HepG2 (cell line): ENCODE measurements at regions not wholly inside any gene's neighbourhood (a gene's known extent, or its start where the extent isn't known, plus 50 kb on each side); places are given as distances from the start of the nearest gene placed in this dataset.

Source experiments
- ATAC-seq: fragments of 200-7000 bp; cut with Tn5 transposase; 3 replicates; pipeline ENCODE4 v1.9.1; 2020; ENCODE audit warnings: mild to moderate bottlenecking, moderate library complexity
- BruUV-seq: library from RNA; stranded (reverse); fragments of 400-500 nt; replicated peaks from 2 replicates; lab custom pipeline; 2021; lab: Mats Ljungman, UMichigan
- CTCF ChIA-PET: fragments of 300-600 bp; formaldehyde crosslinking; extraction: SDS; loops from one replicate; lab custom pipeline; 2021; ENCODE audit warnings: low total read pairs, inconsistent platforms, low intra/inter-chr PET ratio; lab: Yijun Ruan, JAX
- POLR2A ChIA-PET: fragments of 350-600 bp; sonication (Branson Sonifier 250); formaldehyde crosslinking; loops from one replicate; lab custom pipeline; 2020; ENCODE audit warnings: antibody characterized with exemption, inconsistent platforms; lab: Yijun Ruan, JAX
- DNase-seq: peaks from one replicate; pipeline ENCODE4 v3.0.0-alpha.2; 2015; ENCODE audit warnings: low spot score
- FAIRE-seq: peaks from 3 replicates; lab custom pipeline; 2011; peaks lifted over from hg19 to GRCh38; lab: Jason Lieb, UNC
- H2AFZ ChIP-seq: one replicate; pipeline ENCODE4 v1.6.1; 2011; ENCODE audit warnings: low read length, inconsistent platforms
- H3K27ac ChIP-seq: fragments of 300-600 bp; 3 replicates; pipeline ENCODE4 v1.8.0; 2011; ENCODE audit warnings: mixed run types, mild to moderate bottlenecking, mixed read lengths, low read length, inconsistent platforms; ENCODE audit not compliant: insufficient read depth; ENCODE audit errors: extremely low read length
- H3K27me3 ChIP-seq, 2 experiments: fragments of 200-600 bp in 1 of 2; 2 replicates in 1 of 2; 3 replicates in 1 of 2; pipeline versions ENCODE4 v1.6.0 to v1.8.0; 2011; ENCODE audit warnings: low read length in 2 of 2, mild to moderate bottlenecking in 2 of 2, moderate library complexity in 2 of 2, inconsistent platforms in 1 of 2; ENCODE audit not compliant: insufficient read depth in 2 of 2, control insufficient read depth in 1 of 2
- H3K36me3 ChIP-seq, 2 experiments: fragments of 200-600 bp in 1 of 2; replicated peaks in 1 of 2; 2 replicates in 1 of 2; 3 replicates in 1 of 2; pipeline versions ENCODE4 v1.5.1 to v1.8.0; 2011; ENCODE audit warnings: low read length in 2 of 2, inconsistent platforms in 1 of 2; ENCODE audit not compliant: insufficient read depth in 2 of 2, control insufficient read depth in 1 of 2
- H3K4me1 ChIP-seq: 2 replicates; pipeline ENCODE4 v1.5.1; 2012; ENCODE audit warnings: low read length, inconsistent platforms; ENCODE audit not compliant: insufficient read depth
- H3K4me2 ChIP-seq: 2 replicates; pipeline ENCODE4 v1.6.0; 2011; ENCODE audit warnings: low read depth, low read length, inconsistent platforms
- H3K4me3 ChIP-seq, 3 experiments: fragments of 200-600 bp in 1 of 3; sonication (generic), shearing (Covaris generic) in 1 of 3; replicated peaks in 1 of 3; 2 replicates each; pipeline ENCODE4 v1.5.1; 2011 to 2016; ENCODE audit warnings: low read length in 3 of 3, inconsistent platforms in 2 of 3, low read depth in 2 of 3, mild to moderate bottlenecking in 2 of 3, control low read depth in 1 of 3, mixed read lengths in 1 of 3; ENCODE audit not compliant: insufficient read depth in 1 of 3
- H3K79me2 ChIP-seq: one replicate; pipeline ENCODE4 v1.6.1; 2011; ENCODE audit warnings: low read length, inconsistent platforms; ENCODE audit not compliant: insufficient read depth
- H3K9ac ChIP-seq: 2 replicates; pipeline ENCODE4 v1.6.0; 2011; ENCODE audit warnings: mild to moderate bottlenecking, low read depth, low read length, inconsistent platforms; ENCODE audit not compliant: insufficient read depth
- H3K9me3 ChIP-seq: 2 replicates; pipeline ENCODE4 v1.5.1; 2012; ENCODE audit warnings: mild to moderate bottlenecking, low read length
- H4K20me1 ChIP-seq: 2 replicates; pipeline ENCODE4 v1.6.0; 2011; ENCODE audit warnings: inconsistent platforms, mild to moderate bottlenecking, low read length, moderate library complexity; ENCODE audit not compliant: insufficient read depth
- ARID2 ChIP-seq: sonication (generic); formaldehyde crosslinking; IDR thresholded peaks from 2 replicates; pipeline ENCODE4 v1.8.1; 2022; ENCODE audit warnings: mild to moderate bottlenecking, missing genetic modification reagents, borderline replicate concordance
- DPF2 ChIP-seq: sonication (generic); formaldehyde crosslinking; IDR thresholded peaks from 2 replicates; pipeline ENCODE4 v1.4.0; 2020; ENCODE audit warnings: mild to moderate bottlenecking, low read depth, missing genetic modification reagents, borderline replicate concordance
- EEA1 ChIP-seq: sonication (generic); formaldehyde crosslinking; IDR thresholded peaks from 2 replicates; pipeline ENCODE4 v1.5.1; 2020; ENCODE audit warnings: mild to moderate bottlenecking, missing genetic modification reagents, borderline replicate concordance
- ETV5 ChIP-seq: IDR thresholded peaks from 2 replicates; pipeline ENCODE4 v1.6.1; 2018; ENCODE audit warnings: missing biosample characterization, missing genetic modification reagents, inconsistent platforms, borderline replicate concordance
- ISX ChIP-seq: sonication (generic); formaldehyde crosslinking; conservative IDR thresholded peaks from 2 replicates; pipeline ENCODE4 v1.5.0; 2020; ENCODE audit warnings: missing genetic modification reagents
- MEIS1 ChIP-seq: sonication (generic); formaldehyde crosslinking; IDR thresholded peaks from 2 replicates; pipeline ENCODE4 v1.9.0; 2021; ENCODE audit warnings: mild to moderate bottlenecking, missing genetic modification reagents, moderate library complexity, borderline replicate concordance
- RAD51 ChIP-seq: fragments of 450-650 bp; IDR thresholded peaks from 2 replicates; pipeline ENCODE4 v1.6.1; 2016; ENCODE audit warnings: borderline replicate concordance
- RBM22 ChIP-seq: fragments of 200-400 bp; formaldehyde crosslinking; optimal IDR thresholded peaks from 2 replicates; pipeline ENCODE3; 2017; ENCODE audit warnings: mild to moderate bottlenecking, low read length, moderate library complexity
- SP4 ChIP-seq: sonication (generic); formaldehyde crosslinking; IDR thresholded peaks from 2 replicates; pipeline ENCODE4 v1.8.1; 2023; ENCODE audit warnings: mild to moderate bottlenecking, missing genetic modification reagents
- SP5 ChIP-seq: IDR thresholded peaks from 2 replicates; pipeline ENCODE4 v1.6.1; 2016; ENCODE audit warnings: low read depth, borderline replicate concordance
- TMF1 ChIP-seq: sonication (generic); formaldehyde crosslinking; IDR thresholded peaks from 2 replicates; pipeline ENCODE4 v1.8.1; 2022; ENCODE audit warnings: low read depth, missing genetic modification reagents
- ZNF143 ChIP-seq: sonication (generic); formaldehyde crosslinking; IDR thresholded peaks from 2 replicates; pipeline ENCODE4 v1.4.0; 2020; ENCODE audit warnings: missing genetic modification reagents
- ZNF547 ChIP-seq: sonication (generic); formaldehyde crosslinking; IDR thresholded peaks from 2 replicates; pipeline ENCODE4 v1.5.1; 2020; ENCODE audit warnings: mild to moderate bottlenecking, missing genetic modification reagents
- ZNF776 ChIP-seq: sonication (generic); formaldehyde crosslinking; IDR thresholded peaks from 2 replicates; pipeline ENCODE4 v1.4.0; 2020; ENCODE audit warnings: mild to moderate bottlenecking, missing genetic modification reagents
- WGBS: methylation state at CpG from one replicate; pipeline ENCODE4 v1.1.6; 2017; ENCODE audit warnings: low lambda C conversion rate; 5-methylcytosine and 5-hydroxymethylcytosine counted together
- in situ Hi-C: cut with HindIII; loops from 2 replicates; pipeline ENCODE4 v1.10.0; 2017; ENCODE audit warnings: low pct_unique_long_range_greater_than_20kb; ENCODE audit not compliant: extremely low pct_ligation_motif_present
- intact Hi-C: fragments of 100-400 bp; cut with micrococcal nuclease; formaldehyde crosslinking; loops from one replicate; pipeline ENCODE4 v1.10.0; 2022; ENCODE audit not compliant: unreplicated experiment
- TF ChIP-seq, protein P1 (sequence below): sonication (generic); formaldehyde crosslinking; IDR thresholded peaks from 2 replicates; pipeline ENCODE4 v1.5.0; 2020; ENCODE audit warnings: mild to moderate bottlenecking, missing genetic modification reagents
- TF ChIP-seq, protein P2 (sequence below): sonication (generic); formaldehyde crosslinking; IDR thresholded peaks from 2 replicates; pipeline ENCODE4 v1.8.1; 2022; ENCODE audit warnings: mild to moderate bottlenecking, missing genetic modification reagents

DNA sequence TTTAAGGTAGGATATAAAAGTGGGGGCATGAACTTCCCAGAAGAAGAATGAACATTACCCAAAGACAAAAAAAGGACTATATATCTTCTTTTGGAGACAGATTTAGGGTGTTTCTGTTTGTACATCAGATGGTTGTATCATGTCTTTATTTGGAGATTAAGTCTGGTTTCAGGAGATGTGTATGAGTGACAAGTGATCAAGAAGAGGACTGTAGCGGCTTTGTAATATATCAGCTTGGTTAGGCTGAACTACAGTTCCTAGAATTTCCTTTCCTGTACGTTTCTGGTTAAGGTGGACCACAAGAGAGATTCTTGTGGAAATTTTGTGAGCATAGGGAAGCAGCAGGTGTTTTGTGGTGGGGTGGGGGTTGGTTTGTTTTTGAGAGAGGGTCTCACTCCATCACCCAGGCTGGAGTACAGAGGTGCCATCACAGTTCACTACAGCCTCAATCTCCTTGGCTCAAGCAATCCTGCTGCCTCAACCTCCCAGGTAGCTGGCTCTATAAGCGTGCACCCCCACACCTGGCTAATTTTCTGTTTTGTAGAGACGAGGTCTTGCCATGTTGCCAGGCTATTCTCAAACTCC is 287.1 kb upstream of the MGAT5 start:
- H3K79me2 ChIP-seq: no peaks in the 10 kb centered on the region
- H2AFZ ChIP-seq: no peak overlapping the region
- in situ Hi-C loops (no loop called here), intact Hi-C loops (no loop called here)
- H3K36me3 ChIP-seq: no peaks in the 10 kb centered on the region
- ChIA-PET CTCF (no interaction called here), POLR2A (no interaction called here)
- H3K4me3 ChIP-seq: no peak overlapping the region
- no peak overlapping the region for H3K9ac ChIP-seq
- FAIRE-seq (no peak), DNase-seq (no peak), ATAC-seq (no peak)
- no peak overlapping the region for H3K27ac ChIP-seq
- H4K20me1 ChIP-seq: no peaks in the 10 kb centered on the region
- no peak overlapping the region for H3K4me2 ChIP-seq
- no TSS peak for BruUV-seq
- no peaks in the 10 kb centered on the region for H3K9me3 ChIP-seq
- peaks cover 0 to 27% of the 10 kb centered on the region in 2 experiments; a peak in 1 of 5 replicates for H3K27me3 ChIP-seq
- no peaks in the 10 kb centered on the region for H3K4me1 ChIP-seq
- TF ChIP-seq ZNF776 (CRISPR knock-in tag) (no peak), ZNF547 (CRISPR knock-in tag) (no peak), ISX (CRISPR knock-in tag) (no peak), SP4 (CRISPR knock-in tag) (no peak), ETV5 (CRISPR knock-in tag) (no peak), SP5 (no peak), MEIS1 (CRISPR knock-in tag) (no peak), RAD51 (no peak), RBM22 (no peak), ARID2 (no peak), DPF2 (CRISPR knock-in tag) (no peak), EEA1 (CRISPR knock-in tag) (no peak), TMF1 (CRISPR knock-in tag) (no peak), ZNF143 (CRISPR knock-in tag) (no peak)
- TF ChIP-seq, protein P1, sequence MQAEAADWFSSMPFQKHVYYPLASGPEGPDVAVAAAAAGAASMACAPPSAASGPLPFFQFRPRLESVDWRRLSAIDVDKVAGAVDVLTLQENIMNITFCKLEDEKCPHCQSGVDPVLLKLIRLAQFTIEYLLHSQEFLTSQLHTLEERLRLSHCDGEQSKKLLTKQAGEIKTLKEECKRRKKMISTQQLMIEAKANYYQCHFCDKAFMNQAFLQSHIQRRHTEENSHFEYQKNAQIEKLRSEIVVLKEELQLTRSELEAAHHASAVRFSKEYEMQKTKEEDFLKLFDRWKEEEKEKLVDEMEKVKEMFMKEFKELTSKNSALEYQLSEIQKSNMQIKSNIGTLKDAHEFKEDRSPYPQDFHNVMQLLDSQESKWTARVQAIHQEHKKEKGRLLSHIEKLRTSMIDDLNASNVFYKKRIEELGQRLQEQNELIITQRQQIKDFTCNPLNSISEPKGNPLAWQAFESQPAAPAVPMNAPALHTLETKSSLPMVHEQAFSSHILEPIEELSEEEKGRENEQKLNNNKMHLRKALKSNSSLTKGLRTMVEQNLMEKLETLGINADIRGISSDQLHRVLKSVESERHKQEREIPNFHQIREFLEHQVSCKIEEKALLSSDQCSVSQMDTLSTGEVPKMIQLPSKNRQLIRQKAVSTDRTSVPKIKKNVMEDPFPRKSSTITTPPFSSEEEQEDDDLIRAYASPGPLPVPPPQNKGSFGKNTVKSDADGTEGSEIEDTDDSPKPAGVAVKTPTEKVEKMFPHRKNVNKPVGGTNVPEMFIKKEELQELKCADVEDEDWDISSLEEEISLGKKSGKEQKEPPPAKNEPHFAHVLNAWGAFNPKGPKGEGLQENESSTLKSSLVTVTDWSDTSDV (CRISPR knock-in tag): no peak
- TF ChIP-seq, protein P2, sequence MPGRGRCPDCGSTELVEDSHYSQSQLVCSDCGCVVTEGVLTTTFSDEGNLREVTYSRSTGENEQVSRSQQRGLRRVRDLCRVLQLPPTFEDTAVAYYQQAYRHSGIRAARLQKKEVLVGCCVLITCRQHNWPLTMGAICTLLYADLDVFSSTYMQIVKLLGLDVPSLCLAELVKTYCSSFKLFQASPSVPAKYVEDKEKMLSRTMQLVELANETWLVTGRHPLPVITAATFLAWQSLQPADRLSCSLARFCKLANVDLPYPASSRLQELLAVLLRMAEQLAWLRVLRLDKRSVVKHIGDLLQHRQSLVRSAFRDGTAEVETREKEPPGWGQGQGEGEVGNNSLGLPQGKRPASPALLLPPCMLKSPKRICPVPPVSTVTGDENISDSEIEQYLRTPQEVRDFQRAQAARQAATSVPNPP (CRISPR knock-in tag): no peak
- TF ChIP-seq, all 625 proteins: peak for 0
- WGBS: 1% methylated on average over 4 of the region's 4 CpGs
